Stimulated activated CD8-positive, alpha-beta memory T cell treated with anti-CD3 and anti-CD28 coated beads, Interleukin-7, amount 100 ng/mL, for 48 hours (primary cell): ENCODE measurements at regions not wholly inside any gene's neighbourhood (a gene's known extent, or its start where the extent isn't known, plus 50 kb on each side); places are given as distances from the start of the nearest gene placed in this dataset.

Source experiments
- DNase-seq, 2 donors: peaks; one replicate each; pipeline ENCODE4 v3.0.0-alpha.2; 2020; ENCODE audit warnings: low read depth in 1 of 2; ENCODE audit errors: extremely low read depth in 1 of 2

- DNase-seq = no peak
Measured at GRCh38 chr2:23237147-23237546, 147.8 kb upstream of the KLHL29 start.

- no peak for DNase-seq
Measured at GRCh38 chr2:23238011-23238657, 146.8 kb upstream of the KLHL29 start.

GRCh38 chr2:23239374-23239773 is 145.6 kb upstream of the KLHL29 start:
- DNase-seq = no peak

- no peak for DNase-seq
Measured at GRCh38 chr2:23241121-23241520, 143.9 kb upstream of the KLHL29 start.

GRCh38 chr2:23241611-23242245 is 143.3 kb upstream of the KLHL29 start:
- DNase-seq = no peak

- no peak for DNase-seq
Measured at GRCh38 chr2:23243073-23243659, 141.8 kb upstream of the KLHL29 start.

GRCh38 chr2:23244617-23245016 is 140.4 kb upstream of the KLHL29 start:
- no peak for DNase-seq

- DNase-seq = no peak
Measured at GRCh38 chr2:23246992-23247683, 137.8 kb upstream of the KLHL29 start.

GRCh38 chr2:23248667-23249066 is 136.3 kb upstream of the KLHL29 start:
- DNase-seq = no peak

- DNase-seq = no peak
Measured at GRCh38 chr2:23249348-23249747, 135.6 kb upstream of the KLHL29 start.

GRCh38 chr2:23250371-23250770 is 134.6 kb upstream of the KLHL29 start:
- no peak for DNase-seq

GRCh38 chr2:23256643-23257042 is 128.3 kb upstream of the KLHL29 start:
- no peak for DNase-seq

GRCh38 chr2:23260621-23261020 is 124.4 kb upstream of the KLHL29 start:
- no peak for DNase-seq

- no peak for DNase-seq
Measured at GRCh38 chr2:23268467-23269263, 116.3 kb upstream of the KLHL29 start.

- DNase-seq = no peak
Measured at GRCh38 chr2:23269747-23270146, 115.2 kb upstream of the KLHL29 start.

GRCh38 chr2:23270810-23271209 is 114.2 kb upstream of the KLHL29 start:
- no peak for DNase-seq

GRCh38 chr2:23271230-23271629 is 113.7 kb upstream of the KLHL29 start:
- no peak for DNase-seq

GRCh38 chr2:23273786-23274185 is 111.2 kb upstream of the KLHL29 start:
- no peak for DNase-seq

- no peak for DNase-seq
Measured at GRCh38 chr2:23280401-23280800, 104.6 kb upstream of the KLHL29 start.

GRCh38 chr2:23283653-23284052 is 101.3 kb upstream of the KLHL29 start:
- DNase-seq = no peak
